H1 (cell line): ENCODE measurements at regions not wholly inside any gene's neighbourhood (a gene's known extent, or its start where the extent isn't known, plus 50 kb on each side); places are given as distances from the start of the nearest gene placed in this dataset.

Source experiments
- CTCF ChIA-PET: fragments of 300-600 bp; sonication (Branson Sonifier 250); formaldehyde crosslinking; loops from one replicate; lab custom pipeline; 2021; ENCODE audit not compliant: partially characterized antibody; lab: Charles Lee
- POLR2A ChIA-PET: fragments of 300-600 bp; sonication (Branson Sonifier 250); formaldehyde crosslinking; loops from one replicate; lab custom pipeline; 2021; ENCODE audit warnings: inconsistent platforms; ENCODE audit not compliant: partially characterized antibody; lab: Charles Lee
- DNase-seq, 2 experiments: peaks; one replicate each; pipeline versions ENCODE4 v3.0.0 to v3.0.0-alpha.2; 2010 to 2022; ENCODE audit warnings: low spot score in 2 of 2, low read depth in 1 of 2, mixed read lengths in 1 of 2
- FAIRE-seq: peaks from 2 replicates; lab custom pipeline; 2011; peaks lifted over from hg19 to GRCh38; lab: Jason Lieb, UNC
- H2AFZ ChIP-seq: 2 replicates; pipeline ENCODE4 v1.8.1; 2012; ENCODE audit warnings: low read length, inconsistent platforms
- H2AK5ac ChIP-seq: 2 replicates; pipeline ENCODE4 v1.6.1; 2013; ENCODE audit warnings: low read depth, low read length
- H2BK120ac ChIP-seq: replicated peaks from 2 replicates; pipeline ENCODE3; 2013; ENCODE audit warnings: low read depth, low read length, inconsistent platforms
- H2BK12ac ChIP-seq: 2 replicates; pipeline ENCODE4 v1.6.1; 2013; ENCODE audit warnings: low read depth, low read length
- H2BK15ac ChIP-seq: 2 replicates; pipeline ENCODE4 v1.6.1; 2013; ENCODE audit warnings: low read length
- H2BK20ac ChIP-seq: 2 replicates; pipeline ENCODE4 v1.6.1; 2013; ENCODE audit warnings: low read length
- H2BK5ac ChIP-seq: 2 replicates; pipeline ENCODE4 v1.6.1; 2013; ENCODE audit warnings: low read depth, low read length
- H3K14ac ChIP-seq: 2 replicates; pipeline ENCODE4 v1.6.1; 2013; ENCODE audit warnings: inconsistent platforms; ENCODE audit not compliant: insufficient read length
- H3K18ac ChIP-seq: 2 replicates; pipeline ENCODE4 v1.6.1; 2013; ENCODE audit warnings: low read length; ENCODE audit errors: extremely low read depth
- H3K23ac ChIP-seq: 2 replicates; pipeline ENCODE4 v1.6.1; 2013; ENCODE audit warnings: inconsistent platforms; ENCODE audit not compliant: insufficient read length
- H3K23me2 ChIP-seq: 2 replicates; pipeline ENCODE4 v1.6.1; 2013; ENCODE audit warnings: low read depth, low read length
- H3K27ac ChIP-seq: 2 replicates; pipeline ENCODE4 v1.6.1; 2011; ENCODE audit warnings: low read depth, low read length, inconsistent platforms
- H3K27me3 ChIP-seq, 4 experiments: replicated peaks in 1 of 4; 1 replicate in 1 of 4; 2 replicates in 3 of 4; pipeline versions ENCODE4 v1.6.1 to v1.8.1; 2011 to 2013; ENCODE audit warnings: low read length in 3 of 4, mild to moderate bottlenecking in 3 of 4, inconsistent platforms in 2 of 4, mixed read lengths in 2 of 4, moderate library complexity in 1 of 4; ENCODE audit not compliant: control insufficient read depth in 3 of 4, insufficient read depth in 3 of 4; ENCODE audit errors: extremely low read depth in 1 of 4
- H3K36me3 ChIP-seq, 4 experiments: 2 replicates each; pipeline versions ENCODE4 v1.6.1 to v1.8.1; 2011 to 2013; ENCODE audit warnings: mild to moderate bottlenecking in 4 of 4, low read length in 3 of 4, moderate library complexity in 2 of 4, control low read depth in 1 of 4, inconsistent platforms in 1 of 4; ENCODE audit not compliant: insufficient read depth in 4 of 4, control insufficient read depth in 2 of 4
- H3K4ac ChIP-seq: replicated peaks from 2 replicates; pipeline ENCODE3; 2013; ENCODE audit warnings: low read length, low read depth, mixed read lengths, inconsistent platforms; ENCODE audit not compliant: insufficient read length
- H3K4me1 ChIP-seq, 4 experiments: replicated peaks in 1 of 4; 1 replicate in 1 of 4; 2 replicates in 3 of 4; pipeline versions ENCODE4 v1.6.1 to v1.8.1; 2011 to 2013; ENCODE audit warnings: low read length in 3 of 4, inconsistent platforms in 2 of 4, mixed read lengths in 1 of 4; ENCODE audit not compliant: insufficient read depth in 4 of 4, control insufficient read depth in 3 of 4
- H3K4me2 ChIP-seq, 2 experiments: 2 replicates each; pipeline versions ENCODE4 v1.6.1 to v1.8.1; 2011 to 2013; ENCODE audit warnings: low read depth in 2 of 2, low read length in 2 of 2, control low read depth in 1 of 2, inconsistent platforms in 1 of 2, mild to moderate bottlenecking in 1 of 2; ENCODE audit not compliant: insufficient read depth in 1 of 2
- H3K4me3 ChIP-seq, 4 experiments: fragments of 200-600, 300-600 bp in 1 of 4; sonication (generic), shearing (Covaris generic), sonication (Bioruptor Twin) in 1 of 4; 2 replicates each; pipeline versions ENCODE4 v1.5.1 to v1.8.1; 2011 to 2016; ENCODE audit warnings: low read length in 4 of 4, low read depth in 3 of 4, control low read depth in 2 of 4, inconsistent platforms in 2 of 4, mild to moderate bottlenecking in 2 of 4, mixed read lengths in 1 of 4, moderate library complexity in 1 of 4; ENCODE audit not compliant: insufficient read depth in 2 of 4; ENCODE audit errors: extremely low read depth in 1 of 4
- H3K56ac ChIP-seq: replicated peaks from 2 replicates; pipeline ENCODE3; 2013; ENCODE audit warnings: low read depth, mild to moderate bottlenecking, mixed read lengths, low read length, inconsistent platforms; ENCODE audit not compliant: insufficient read length
- H3K79me1 ChIP-seq: 2 replicates; pipeline ENCODE4 v1.6.1; 2013; ENCODE audit warnings: low read depth, low read length, control low read depth
- H3K79me2 ChIP-seq, 2 experiments: 2 replicates each; pipeline versions ENCODE4 v1.6.1 to v1.8.1; 2012 to 2013; ENCODE audit warnings: low read length in 2 of 2, mild to moderate bottlenecking in 2 of 2, inconsistent platforms in 1 of 2; ENCODE audit not compliant: insufficient read depth in 2 of 2, control insufficient read depth in 1 of 2
- H3K9ac ChIP-seq, 4 experiments: replicated peaks in 1 of 4; 1 replicate in 1 of 4; 2 replicates in 3 of 4; pipeline versions ENCODE4 v1.6.1 to v1.8.1; 2011 to 2013; ENCODE audit warnings: low read depth in 3 of 4, low read length in 3 of 4, control low read depth in 2 of 4, mild to moderate bottlenecking in 2 of 4, moderate library complexity in 2 of 4, inconsistent platforms in 1 of 4; ENCODE audit errors: extremely low read depth in 1 of 4
- H3K9me3 ChIP-seq, 2 experiments: 2 replicates each; pipeline versions ENCODE4 v1.6.1 to v1.8.1; 2012 to 2013; ENCODE audit warnings: mild to moderate bottlenecking in 2 of 2, moderate library complexity in 2 of 2, control low read depth in 1 of 2, inconsistent platforms in 1 of 2, low read depth in 1 of 2, low read length in 1 of 2, mixed read lengths in 1 of 2; ENCODE audit not compliant: insufficient read depth in 2 of 2
- H4K20me1 ChIP-seq, 2 experiments: replicated peaks in 1 of 2; 2 replicates each; pipeline versions ENCODE3 to v1.8.1; 2011 to 2013; ENCODE audit warnings: inconsistent platforms in 2 of 2, low read length in 2 of 2, mild to moderate bottlenecking in 1 of 2; ENCODE audit not compliant: insufficient read depth in 2 of 2, control insufficient read depth in 1 of 2
- H4K5ac ChIP-seq: 2 replicates; pipeline ENCODE4 v1.6.1; 2013; ENCODE audit warnings: low read length, low read depth, mixed read lengths, inconsistent platforms; ENCODE audit not compliant: insufficient read length
- H4K8ac ChIP-seq: 2 replicates; pipeline ENCODE4 v1.8.0; 2013; ENCODE audit warnings: mild to moderate bottlenecking, moderate library complexity, low read length, inconsistent platforms; ENCODE audit not compliant: insufficient read depth; ENCODE audit errors: extremely low read depth
- H4K91ac ChIP-seq: replicated peaks from 2 replicates; pipeline ENCODE3; 2013; ENCODE audit warnings: low read length, mixed read lengths, inconsistent platforms; ENCODE audit not compliant: insufficient read length
- CHD1 ChIP-seq: IDR thresholded peaks from 2 replicates; pipeline ENCODE4 v1.6.1; 2012; ENCODE audit warnings: low read depth, low read length, improper control_type of control experiment
- GTF2F1 ChIP-seq: IDR thresholded peaks from 2 replicates; pipeline ENCODE4 v1.6.1; 2012; ENCODE audit warnings: low read depth, low read length, improper control_type of control experiment, borderline replicate concordance
- KDM5A ChIP-seq: fragments of 200-600 bp; IDR thresholded peaks from 2 replicates; pipeline ENCODE4 v1.7.1; 2012; ENCODE audit warnings: mild to moderate bottlenecking, low read length, inconsistent platforms, mixed read lengths
- POLR2A ChIP-seq, 2 experiments: IDR thresholded peaks; 1 replicate in 1 of 2; 2 replicates in 1 of 2; pipeline ENCODE4 v1.6.1; 2011; ENCODE audit warnings: low read depth in 2 of 2, low read length in 2 of 2, mild to moderate bottlenecking in 2 of 2; ENCODE audit errors: control extremely low read depth in 1 of 2
- RBBP5 ChIP-seq: IDR thresholded peaks from 2 replicates; pipeline ENCODE4 v1.7.1; 2012; ENCODE audit warnings: low read depth, mild to moderate bottlenecking, inconsistent platforms, low read length, moderate library complexity, borderline replicate concordance
- SIX5 ChIP-seq: IDR thresholded peaks from 2 replicates; pipeline ENCODE4 v1.6.1; 2011; ENCODE audit warnings: mild to moderate bottlenecking, low read depth, low read length
- SP1 ChIP-seq: IDR thresholded peaks from 2 replicates; pipeline ENCODE4 v1.6.1; 2011; ENCODE audit warnings: low read depth, low read length
- WGBS, 2 experiments: shearing (Covaris generic) in 1 of 2; methylation state at CpG; one replicate each; pipeline versions ENCODE4 v1.1.6 to v1.1.7; 2013 to 2015; ENCODE audit warnings: low lambda C conversion rate in 2 of 2, mixed read lengths in 2 of 2, inconsistent platforms in 1 of 2, low coverage in 1 of 2, missing lambda C conversion rate in 1 of 2; ENCODE audit not compliant: insufficient replicate concordance in 2 of 2, insufficient coverage in 1 of 2, insufficient read length in 1 of 2; ENCODE audit errors: extremely low coverage in 1 of 2, missing lambda C conversion rate in 1 of 2; 5-methylcytosine and 5-hydroxymethylcytosine counted together

DNA sequence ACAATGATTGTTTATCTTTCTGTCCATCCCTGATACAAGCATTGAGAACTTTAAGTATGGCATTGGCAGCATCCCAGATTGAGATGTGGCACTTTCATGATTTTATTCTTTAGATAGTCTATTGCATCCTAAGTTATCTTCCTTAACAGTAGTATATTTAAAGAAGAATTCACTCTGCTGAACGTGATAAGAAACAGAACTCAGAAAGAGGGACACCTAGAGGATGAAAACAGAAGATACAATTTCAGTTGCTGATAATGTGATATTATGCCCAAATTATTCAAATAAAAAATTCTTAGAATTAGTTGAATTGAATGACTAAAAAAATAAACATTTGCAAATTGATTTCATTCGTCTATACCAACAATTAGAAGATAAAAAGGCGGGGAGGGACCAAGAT, 218.1 kb upstream of the DMRTA1 start:
- no peaks in the 10 kb centered on the region for H3K79me2 ChIP-seq
- no peak overlapping the region for H4K8ac ChIP-seq
- no peaks in the 10 kb centered on the region for H3K23me2 ChIP-seq
- H3K9ac ChIP-seq = no peak overlapping the region
- H4K5ac ChIP-seq = no peak overlapping the region
- no peak overlapping the region for H3K4ac ChIP-seq
- H2BK15ac ChIP-seq = no peak overlapping the region
- no peak overlapping the region for H3K14ac ChIP-seq
- no peak overlapping the region for H2BK120ac ChIP-seq
- no peak overlapping the region for H3K4me3 ChIP-seq
- no peak overlapping the region for H2BK12ac ChIP-seq
- DNase-seq = no peak
- H3K18ac ChIP-seq = no peak overlapping the region
- no peak overlapping the region for H2BK20ac ChIP-seq
- H3K23ac ChIP-seq = no peak overlapping the region
- H4K91ac ChIP-seq = no peak overlapping the region
- H3K4me1 ChIP-seq = no peaks in the 10 kb centered on the region
- no peak overlapping the region for H3K56ac ChIP-seq
- no peaks in the 10 kb centered on the region for H3K27me3 ChIP-seq
- H2BK5ac ChIP-seq = no peak overlapping the region
- no peaks in the 10 kb centered on the region for H3K36me3 ChIP-seq
- 72% methylated on average over 3 of the region's 3 CpGs; no CpG with 5 or more reads in 1 of the 2 experiments for WGBS, 2 experiments
- H3K4me2 ChIP-seq = no peak overlapping the region
- FAIRE-seq = no peak
- H3K79me1 ChIP-seq = no peaks in the 10 kb centered on the region
- H3K9me3 ChIP-seq = peaks cover 19 to 24% of the 10 kb centered on the region in 2 experiments
- H2AK5ac ChIP-seq = no peak overlapping the region
- CTCF ChIA-PET = interaction anchor here (1.1 to 3.5 kb wide), 5 partner anchors 9 to 124 kb away, joined by 4 to 21 read pairs (median 5); no protein-coding TSS in a partner anchor
- H2AFZ ChIP-seq = no peak overlapping the region
- no peak overlapping the region for H3K27ac ChIP-seq
- POLR2A ChIA-PET = no interaction called here
- H4K20me1 ChIP-seq = no peaks in the 10 kb centered on the region
- no peak for TF ChIP-seq CHD1
- TF ChIP-seq GTF2F1 = no peak
- no peak for TF ChIP-seq POLR2A (IDR thresholded peaks at IDR 0.05; ENCODE audit: control extremely low read depth in 1 of 2, low read depth in 2 of 2, low read length in 2 of 2)
- TF ChIP-seq KDM5A = no peak
- no peak for TF ChIP-seq RBBP5
- TF ChIP-seq SIX5 = no peak
- TF ChIP-seq SP1 = no peak
